Ascending aorta (tissue), 2 donors: ENCODE measurements at regions not wholly inside any gene's neighbourhood (a gene's known extent, or its start where the extent isn't known, plus 50 kb on each side); places are given as distances from the start of the nearest gene placed in this dataset.

Experiments used
- DNase-seq, 2 donors: peaks; one replicate each; pipeline ENCODE4 v3.0.0-alpha.2; 2019; ENCODE audit warnings: low spot score in 2 of 2
- H3K27ac ChIP-seq, 2 donors: fragments of 200-600 bp; sonication (generic); one replicate each; pipeline ENCODE4 v1.5.1; 2016 to 2017; ENCODE audit warnings: mild to moderate bottlenecking in 1 of 2
- H3K27me3 ChIP-seq: fragments of 200-600 bp; sonication (generic); one replicate; pipeline ENCODE4 v1.5.1; 2017
- H3K36me3 ChIP-seq, 2 donors: fragments of 200-600 bp; sonication (generic); one replicate each; pipeline ENCODE4 v1.5.1; 2016
- H3K4me1 ChIP-seq, 2 donors: fragments of 200-600 bp; sonication (generic); one replicate each; pipeline ENCODE4 v1.5.1; 2016 to 2017; ENCODE audit warnings: mild to moderate bottlenecking in 1 of 2
- H3K4me3 ChIP-seq, 2 donors: fragments of 200-600 bp; sonication (generic); one replicate each; pipeline ENCODE4 v1.5.1; 2016 to 2017; ENCODE audit warnings: mild to moderate bottlenecking in 1 of 2
- H3K9me3 ChIP-seq, 2 donors: fragments of 200-600 bp; sonication (generic); one replicate each; pipeline ENCODE4 v1.5.1; 2016
- intact Hi-C: fragments of 100-400 bp; cut with DNase I; formaldehyde crosslinking; loops from one replicate; pipeline ENCODE4 v1.15.1; 2023
- TF ChIP-seq, protein P1 (sequence below), 3 experiments: fragments of 200-600 bp in 2 of 3; fragments of 450-650 bp in 1 of 3; sonication (generic) in 2 of 3; IDR thresholded peaks; one replicate each; pipeline ENCODE4 v1.5.1; 2016 to 2019; ENCODE audit warnings: antibody characterized with exemption in 3 of 3, mild to moderate bottlenecking in 1 of 3, moderate library complexity in 1 of 3

GRCh38 chr2:67689651-67690050, 292.5 kb downstream of the ETAA1 start:
- no peaks in the 10 kb centered on the region for H3K27me3 ChIP-seq
- DNase-seq, result no peak
- intact Hi-C loops, result no loop called here
- no peaks in the 10 kb centered on the region for H3K36me3 ChIP-seq
- TF ChIP-seq, protein P1, sequence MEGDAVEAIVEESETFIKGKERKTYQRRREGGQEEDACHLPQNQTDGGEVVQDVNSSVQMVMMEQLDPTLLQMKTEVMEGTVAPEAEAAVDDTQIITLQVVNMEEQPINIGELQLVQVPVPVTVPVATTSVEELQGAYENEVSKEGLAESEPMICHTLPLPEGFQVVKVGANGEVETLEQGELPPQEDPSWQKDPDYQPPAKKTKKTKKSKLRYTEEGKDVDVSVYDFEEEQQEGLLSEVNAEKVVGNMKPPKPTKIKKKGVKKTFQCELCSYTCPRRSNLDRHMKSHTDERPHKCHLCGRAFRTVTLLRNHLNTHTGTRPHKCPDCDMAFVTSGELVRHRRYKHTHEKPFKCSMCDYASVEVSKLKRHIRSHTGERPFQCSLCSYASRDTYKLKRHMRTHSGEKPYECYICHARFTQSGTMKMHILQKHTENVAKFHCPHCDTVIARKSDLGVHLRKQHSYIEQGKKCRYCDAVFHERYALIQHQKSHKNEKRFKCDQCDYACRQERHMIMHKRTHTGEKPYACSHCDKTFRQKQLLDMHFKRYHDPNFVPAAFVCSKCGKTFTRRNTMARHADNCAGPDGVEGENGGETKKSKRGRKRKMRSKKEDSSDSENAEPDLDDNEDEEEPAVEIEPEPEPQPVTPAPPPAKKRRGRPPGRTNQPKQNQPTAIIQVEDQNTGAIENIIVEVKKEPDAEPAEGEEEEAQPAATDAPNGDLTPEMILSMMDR (IDR thresholded peaks at IDR 0.05), result no peak
- H3K4me1 ChIP-seq, result no peaks in the 10 kb centered on the region
- no peaks in the 10 kb centered on the region for H3K9me3 ChIP-seq
- no peak overlapping the region for H3K4me3 ChIP-seq
- no peak overlapping the region for H3K27ac ChIP-seq

- Histone ChIP-seq H3K9me3 (no peaks in the 10 kb centered on the region), H3K4me1 (no peaks in the 10 kb centered on the region), H3K36me3 (no peaks in the 10 kb centered on the region), H3K27ac (no peak overlapping the region), H3K4me3 (no peak overlapping the region), H3K27me3 (no peaks in the 10 kb centered on the region)
- intact Hi-C loops, result no loop called here
- TF ChIP-seq, protein P1 (IDR thresholded peaks at IDR 0.05), result no peak
- DNase-seq, result no peak
These were observed 297.3 kb downstream of the ETAA1 start for GRCh38 chr2:67694445-67694844.

DNA sequence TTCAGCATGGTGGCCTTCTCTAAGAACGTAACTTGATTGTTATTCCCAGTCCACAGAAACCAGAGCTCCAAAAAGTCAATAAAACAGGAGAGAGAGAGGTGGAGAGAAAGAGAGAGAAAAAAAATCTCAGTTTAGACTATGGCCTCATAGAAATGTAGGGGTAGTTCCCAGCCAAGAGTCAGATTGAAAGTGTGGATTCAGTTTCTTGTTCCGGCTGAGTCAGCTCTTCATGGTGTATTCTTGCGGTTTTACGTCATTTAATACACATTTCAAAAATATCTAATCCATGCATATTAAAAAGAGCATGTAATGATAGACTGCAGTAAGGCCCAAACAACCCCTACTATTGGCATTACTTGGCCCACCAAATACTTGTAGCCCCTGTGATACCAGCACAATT, 303.9 kb downstream of the ETAA1 start:
- Histone ChIP-seq H3K4me3 (no peak overlapping the region), H3K27ac (no peak overlapping the region), H3K4me1 (no peaks in the 10 kb centered on the region), H3K27me3 (no peaks in the 10 kb centered on the region), H3K36me3 (no peaks in the 10 kb centered on the region), H3K9me3 (no peaks in the 10 kb centered on the region)
- intact Hi-C loops, result no loop called here
- no peak for DNase-seq
- TF ChIP-seq, protein P1 (IDR thresholded peaks at IDR 0.05), result no peak

GRCh38 chr2:67702284-67702683, 305.2 kb downstream of the ETAA1 start:
- H3K36me3 ChIP-seq, result no peaks in the 10 kb centered on the region
- H3K27me3 ChIP-seq, result no peaks in the 10 kb centered on the region
- no peaks in the 10 kb centered on the region for H3K4me1 ChIP-seq
- H3K27ac ChIP-seq, result no peak overlapping the region
- intact Hi-C loops, result no loop called here
- no peak for DNase-seq
- H3K4me3 ChIP-seq, result no peak overlapping the region
- TF ChIP-seq, protein P1 (IDR thresholded peaks at IDR 0.05), result no peak
- no peaks in the 10 kb centered on the region for H3K9me3 ChIP-seq

- no peaks in the 10 kb centered on the region for H3K4me1 ChIP-seq
- no peak for DNase-seq
- no peaks in the 10 kb centered on the region for H3K27me3 ChIP-seq
- no peaks in the 10 kb centered on the region for H3K9me3 ChIP-seq
- H3K36me3 ChIP-seq, result no peaks in the 10 kb centered on the region
- TF ChIP-seq, protein P1 (IDR thresholded peaks at IDR 0.05), result no peak
- H3K27ac ChIP-seq, result no peak overlapping the region
- intact Hi-C loops, result no loop called here
- H3K4me3 ChIP-seq, result no peak overlapping the region
These were observed 305.8 kb downstream of the ETAA1 start for GRCh38 chr2:67702937-67703336.

GRCh38 chr2:67706082-67706481, 308.9 kb downstream of the ETAA1 start:
- Histone ChIP-seq H3K27me3 (no peaks in the 10 kb centered on the region), H3K36me3 (no peaks in the 10 kb centered on the region), H3K9me3 (no peaks in the 10 kb centered on the region), H3K4me1 (no peaks in the 10 kb centered on the region), H3K27ac (no peak overlapping the region), H3K4me3 (no peak overlapping the region)
- TF ChIP-seq, protein P1 (IDR thresholded peaks at IDR 0.05), result no peak
- no peak for DNase-seq
- intact Hi-C loops, result no loop called here
